H1 (cell line): ENCODE measurements at regions not wholly inside any gene's neighbourhood (a gene's known extent, or its start where the extent isn't known, plus 50 kb on each side); places are given as distances from the start of the nearest gene placed in this dataset.

Experiments
- CTCF ChIA-PET: fragments of 300-600 bp; sonication (Branson Sonifier 250); formaldehyde crosslinking; loops from one replicate; lab custom pipeline; 2021; ENCODE audit not compliant: partially characterized antibody; lab: Charles Lee
- POLR2A ChIA-PET: fragments of 300-600 bp; sonication (Branson Sonifier 250); formaldehyde crosslinking; loops from one replicate; lab custom pipeline; 2021; ENCODE audit warnings: inconsistent platforms; ENCODE audit not compliant: partially characterized antibody; lab: Charles Lee
- DNase-seq, 2 experiments: peaks; one replicate each; pipeline versions ENCODE4 v3.0.0 to v3.0.0-alpha.2; 2010 to 2022; ENCODE audit warnings: low spot score in 2 of 2, low read depth in 1 of 2, mixed read lengths in 1 of 2
- FAIRE-seq: peaks from 2 replicates; lab custom pipeline; 2011; peaks lifted over from hg19 to GRCh38; lab: Jason Lieb, UNC
- H2AFZ ChIP-seq: 2 replicates; pipeline ENCODE4 v1.8.1; 2012; ENCODE audit warnings: low read length, inconsistent platforms
- H2AK5ac ChIP-seq: 2 replicates; pipeline ENCODE4 v1.6.1; 2013; ENCODE audit warnings: low read depth, low read length
- H2BK120ac ChIP-seq: replicated peaks from 2 replicates; pipeline ENCODE3; 2013; ENCODE audit warnings: low read depth, low read length, inconsistent platforms
- H2BK12ac ChIP-seq: 2 replicates; pipeline ENCODE4 v1.6.1; 2013; ENCODE audit warnings: low read depth, low read length
- H2BK15ac ChIP-seq: 2 replicates; pipeline ENCODE4 v1.6.1; 2013; ENCODE audit warnings: low read length
- H2BK20ac ChIP-seq: 2 replicates; pipeline ENCODE4 v1.6.1; 2013; ENCODE audit warnings: low read length
- H2BK5ac ChIP-seq: 2 replicates; pipeline ENCODE4 v1.6.1; 2013; ENCODE audit warnings: low read depth, low read length
- H3K14ac ChIP-seq: 2 replicates; pipeline ENCODE4 v1.6.1; 2013; ENCODE audit warnings: inconsistent platforms; ENCODE audit not compliant: insufficient read length
- H3K18ac ChIP-seq: 2 replicates; pipeline ENCODE4 v1.6.1; 2013; ENCODE audit warnings: low read length; ENCODE audit errors: extremely low read depth
- H3K23ac ChIP-seq: 2 replicates; pipeline ENCODE4 v1.6.1; 2013; ENCODE audit warnings: inconsistent platforms; ENCODE audit not compliant: insufficient read length
- H3K23me2 ChIP-seq: 2 replicates; pipeline ENCODE4 v1.6.1; 2013; ENCODE audit warnings: low read depth, low read length
- H3K27ac ChIP-seq: 2 replicates; pipeline ENCODE4 v1.6.1; 2011; ENCODE audit warnings: low read depth, low read length, inconsistent platforms
- H3K27me3 ChIP-seq, 4 experiments: replicated peaks in 1 of 4; 1 replicate in 1 of 4; 2 replicates in 3 of 4; pipeline versions ENCODE4 v1.6.1 to v1.8.1; 2011 to 2013; ENCODE audit warnings: low read length in 3 of 4, mild to moderate bottlenecking in 3 of 4, inconsistent platforms in 2 of 4, mixed read lengths in 2 of 4, moderate library complexity in 1 of 4; ENCODE audit not compliant: control insufficient read depth in 3 of 4, insufficient read depth in 3 of 4; ENCODE audit errors: extremely low read depth in 1 of 4
- H3K36me3 ChIP-seq, 4 experiments: 2 replicates each; pipeline versions ENCODE4 v1.6.1 to v1.8.1; 2011 to 2013; ENCODE audit warnings: mild to moderate bottlenecking in 4 of 4, low read length in 3 of 4, moderate library complexity in 2 of 4, control low read depth in 1 of 4, inconsistent platforms in 1 of 4; ENCODE audit not compliant: insufficient read depth in 4 of 4, control insufficient read depth in 2 of 4
- H3K4ac ChIP-seq: replicated peaks from 2 replicates; pipeline ENCODE3; 2013; ENCODE audit warnings: low read length, low read depth, mixed read lengths, inconsistent platforms; ENCODE audit not compliant: insufficient read length
- H3K4me1 ChIP-seq, 4 experiments: replicated peaks in 1 of 4; 1 replicate in 1 of 4; 2 replicates in 3 of 4; pipeline versions ENCODE4 v1.6.1 to v1.8.1; 2011 to 2013; ENCODE audit warnings: low read length in 3 of 4, inconsistent platforms in 2 of 4, mixed read lengths in 1 of 4; ENCODE audit not compliant: insufficient read depth in 4 of 4, control insufficient read depth in 3 of 4
- H3K4me2 ChIP-seq, 2 experiments: 2 replicates each; pipeline versions ENCODE4 v1.6.1 to v1.8.1; 2011 to 2013; ENCODE audit warnings: low read depth in 2 of 2, low read length in 2 of 2, control low read depth in 1 of 2, inconsistent platforms in 1 of 2, mild to moderate bottlenecking in 1 of 2; ENCODE audit not compliant: insufficient read depth in 1 of 2
- H3K4me3 ChIP-seq, 4 experiments: fragments of 200-600, 300-600 bp in 1 of 4; sonication (generic), shearing (Covaris generic), sonication (Bioruptor Twin) in 1 of 4; 2 replicates each; pipeline versions ENCODE4 v1.5.1 to v1.8.1; 2011 to 2016; ENCODE audit warnings: low read length in 4 of 4, low read depth in 3 of 4, control low read depth in 2 of 4, inconsistent platforms in 2 of 4, mild to moderate bottlenecking in 2 of 4, mixed read lengths in 1 of 4, moderate library complexity in 1 of 4; ENCODE audit not compliant: insufficient read depth in 2 of 4; ENCODE audit errors: extremely low read depth in 1 of 4
- H3K56ac ChIP-seq: replicated peaks from 2 replicates; pipeline ENCODE3; 2013; ENCODE audit warnings: low read depth, mild to moderate bottlenecking, mixed read lengths, low read length, inconsistent platforms; ENCODE audit not compliant: insufficient read length
- H3K79me1 ChIP-seq: 2 replicates; pipeline ENCODE4 v1.6.1; 2013; ENCODE audit warnings: low read depth, low read length, control low read depth
- H3K79me2 ChIP-seq, 2 experiments: 2 replicates each; pipeline versions ENCODE4 v1.6.1 to v1.8.1; 2012 to 2013; ENCODE audit warnings: low read length in 2 of 2, mild to moderate bottlenecking in 2 of 2, inconsistent platforms in 1 of 2; ENCODE audit not compliant: insufficient read depth in 2 of 2, control insufficient read depth in 1 of 2
- H3K9ac ChIP-seq, 4 experiments: replicated peaks in 1 of 4; 1 replicate in 1 of 4; 2 replicates in 3 of 4; pipeline versions ENCODE4 v1.6.1 to v1.8.1; 2011 to 2013; ENCODE audit warnings: low read depth in 3 of 4, low read length in 3 of 4, control low read depth in 2 of 4, mild to moderate bottlenecking in 2 of 4, moderate library complexity in 2 of 4, inconsistent platforms in 1 of 4; ENCODE audit errors: extremely low read depth in 1 of 4
- H3K9me3 ChIP-seq, 2 experiments: 2 replicates each; pipeline versions ENCODE4 v1.6.1 to v1.8.1; 2012 to 2013; ENCODE audit warnings: mild to moderate bottlenecking in 2 of 2, moderate library complexity in 2 of 2, control low read depth in 1 of 2, inconsistent platforms in 1 of 2, low read depth in 1 of 2, low read length in 1 of 2, mixed read lengths in 1 of 2; ENCODE audit not compliant: insufficient read depth in 2 of 2
- H4K20me1 ChIP-seq, 2 experiments: replicated peaks in 1 of 2; 2 replicates each; pipeline versions ENCODE3 to v1.8.1; 2011 to 2013; ENCODE audit warnings: inconsistent platforms in 2 of 2, low read length in 2 of 2, mild to moderate bottlenecking in 1 of 2; ENCODE audit not compliant: insufficient read depth in 2 of 2, control insufficient read depth in 1 of 2
- H4K5ac ChIP-seq: 2 replicates; pipeline ENCODE4 v1.6.1; 2013; ENCODE audit warnings: low read length, low read depth, mixed read lengths, inconsistent platforms; ENCODE audit not compliant: insufficient read length
- H4K8ac ChIP-seq: 2 replicates; pipeline ENCODE4 v1.8.0; 2013; ENCODE audit warnings: mild to moderate bottlenecking, moderate library complexity, low read length, inconsistent platforms; ENCODE audit not compliant: insufficient read depth; ENCODE audit errors: extremely low read depth
- H4K91ac ChIP-seq: replicated peaks from 2 replicates; pipeline ENCODE3; 2013; ENCODE audit warnings: low read length, mixed read lengths, inconsistent platforms; ENCODE audit not compliant: insufficient read length
- BACH1 ChIP-seq: IDR thresholded peaks from 2 replicates; pipeline ENCODE4 v1.6.1; 2012; ENCODE audit warnings: low read length, improper control_type of control experiment
- CREB1 ChIP-seq: IDR thresholded peaks from 2 replicates; pipeline ENCODE4 v1.6.1; 2012; ENCODE audit warnings: inconsistent platforms
- EP300 ChIP-seq, 2 experiments: IDR thresholded peaks; 1 replicate in 1 of 2; 2 replicates in 1 of 2; pipeline ENCODE4 v1.6.1; 2011 to 2012; ENCODE audit warnings: low read depth in 2 of 2, low read length in 2 of 2, mild to moderate bottlenecking in 2 of 2, borderline replicate concordance in 1 of 2, inconsistent platforms in 1 of 2, moderate library complexity in 1 of 2
- GTF2F1 ChIP-seq: IDR thresholded peaks from 2 replicates; pipeline ENCODE4 v1.6.1; 2012; ENCODE audit warnings: low read depth, low read length, improper control_type of control experiment, borderline replicate concordance
- HDAC2 ChIP-seq, 2 experiments: fragments of 300-600 bp in 1 of 2; sonication (generic) in 1 of 2; IDR thresholded peaks; 2 replicates each; pipeline ENCODE4 v1.6.1; 2011 to 2012; ENCODE audit warnings: low read depth in 2 of 2, low read length in 2 of 2, mild to moderate bottlenecking in 2 of 2, moderate library complexity in 2 of 2, borderline replicate concordance in 1 of 2, inconsistent platforms in 1 of 2
- JUN ChIP-seq: IDR thresholded peaks from 2 replicates; pipeline ENCODE4 v1.6.1; 2011; ENCODE audit warnings: low read depth, mild to moderate bottlenecking, improper control_type of control experiment, low read length
- MAFK ChIP-seq: IDR thresholded peaks from 2 replicates; pipeline ENCODE4 v1.6.1; 2012; ENCODE audit warnings: low read depth, mild to moderate bottlenecking, improper control_type of control experiment, low read length
- POU5F1 ChIP-seq: IDR thresholded peaks from 2 replicates; pipeline ENCODE4 v1.6.1; 2011; ENCODE audit warnings: low read depth, mild to moderate bottlenecking, low read length, moderate library complexity
- RFX5 ChIP-seq: IDR thresholded peaks from 2 replicates; pipeline ENCODE4 v1.6.1; 2011; ENCODE audit warnings: low read depth, low read length, improper control_type of control experiment, borderline replicate concordance
- SP2 ChIP-seq: IDR thresholded peaks from 2 replicates; pipeline ENCODE4 v1.6.1; 2012; ENCODE audit warnings: mild to moderate bottlenecking, low read length, inconsistent platforms
- SRF ChIP-seq: IDR thresholded peaks from 2 replicates; pipeline ENCODE4 v1.6.1; 2011; ENCODE audit warnings: mild to moderate bottlenecking, low read depth, low read length, moderate library complexity
- TBP ChIP-seq: IDR thresholded peaks from 2 replicates; pipeline ENCODE4 v1.6.1; 2011; ENCODE audit warnings: low read depth, low read length, improper control_type of control experiment
- WGBS, 2 experiments: shearing (Covaris generic) in 1 of 2; methylation state at CpG; one replicate each; pipeline versions ENCODE4 v1.1.6 to v1.1.7; 2013 to 2015; ENCODE audit warnings: low lambda C conversion rate in 2 of 2, mixed read lengths in 2 of 2, inconsistent platforms in 1 of 2, low coverage in 1 of 2, missing lambda C conversion rate in 1 of 2; ENCODE audit not compliant: insufficient replicate concordance in 2 of 2, insufficient coverage in 1 of 2, insufficient read length in 1 of 2; ENCODE audit errors: extremely low coverage in 1 of 2, missing lambda C conversion rate in 1 of 2; 5-methylcytosine and 5-hydroxymethylcytosine counted together
- TF ChIP-seq, protein P1 (sequence below): IDR thresholded peaks from 2 replicates; pipeline ENCODE4 v1.6.1; 2011; ENCODE audit warnings: low read length, improper control_type of control experiment
- TF ChIP-seq, protein P2 (sequence below): IDR thresholded peaks from 2 replicates; pipeline ENCODE4 v1.6.1; 2012; ENCODE audit warnings: inconsistent platforms

DNA sequence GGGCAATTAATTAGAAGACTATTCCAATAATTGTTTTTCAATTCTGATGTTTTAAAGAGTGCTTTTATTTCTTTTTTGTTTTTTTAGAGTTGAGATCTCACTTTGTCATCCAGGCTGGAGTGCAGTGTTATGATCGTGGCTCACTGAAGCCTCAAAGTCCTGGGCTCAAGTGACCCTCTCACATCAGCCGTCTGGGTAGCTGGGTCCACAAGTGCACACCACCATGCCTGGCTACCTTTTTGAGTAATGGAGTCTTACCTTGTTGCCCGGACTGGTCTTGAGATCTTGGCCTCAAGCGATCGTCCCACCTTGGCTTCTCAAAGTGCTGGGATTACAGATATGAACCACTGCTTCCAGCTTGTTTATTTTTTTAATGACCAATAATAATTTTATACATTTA lies 207.8 kb downstream of the NDFIP2 start:
- Histone ChIP-seq H3K79me2 (no peaks in the 10 kb centered on the region), H2BK5ac (no peak overlapping the region), H4K20me1 (no peaks in the 10 kb centered on the region), H2BK15ac (no peak overlapping the region), H3K23me2 (no peaks in the 10 kb centered on the region), H3K23ac (no peak overlapping the region), H3K27me3 (no peaks in the 10 kb centered on the region), H2AK5ac (no peak overlapping the region), H3K56ac (no peak overlapping the region), H4K5ac (no peak overlapping the region), H2BK20ac (no peak overlapping the region), H4K8ac (no peak overlapping the region), H3K9ac (no peak overlapping the region), H3K14ac (no peak overlapping the region), H3K4me1 (no peaks in the 10 kb centered on the region), H3K4me2 (no peak overlapping the region), H2BK12ac (no peak overlapping the region), H3K36me3 (no peaks in the 10 kb centered on the region), H3K79me1 (no peaks in the 10 kb centered on the region), H3K9me3 (no peaks in the 10 kb centered on the region), H3K4me3 (no peak overlapping the region), H3K18ac (no peak overlapping the region), H3K4ac (no peak overlapping the region), H2AFZ (no peak overlapping the region), H3K27ac (no peak overlapping the region), H4K91ac (no peak overlapping the region), H2BK120ac (no peak overlapping the region)
- POLR2A ChIA-PET: no interaction called here
- no peak for FAIRE-seq
- CTCF ChIA-PET: interaction anchor here (0.6 to 1.3 kb wide), 3 partner anchors 10 to 1058 kb away, joined by 3 to 4 read pairs (median 3); no protein-coding TSS in a partner anchor
- no peak for DNase-seq
- 88% methylated on average over 5 of the region's 5 CpGs; no CpG with 5 or more reads in 1 of the 2 experiments for WGBS, 2 experiments
- TF ChIP-seq, protein P1, sequence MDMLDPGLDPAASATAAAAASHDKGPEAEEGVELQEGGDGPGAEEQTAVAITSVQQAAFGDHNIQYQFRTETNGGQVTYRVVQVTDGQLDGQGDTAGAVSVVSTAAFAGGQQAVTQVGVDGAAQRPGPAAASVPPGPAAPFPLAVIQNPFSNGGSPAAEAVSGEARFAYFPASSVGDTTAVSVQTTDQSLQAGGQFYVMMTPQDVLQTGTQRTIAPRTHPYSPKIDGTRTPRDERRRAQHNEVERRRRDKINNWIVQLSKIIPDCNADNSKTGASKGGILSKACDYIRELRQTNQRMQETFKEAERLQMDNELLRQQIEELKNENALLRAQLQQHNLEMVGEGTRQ: no peak
- TF ChIP-seq TBP (no peak), JUN (no peak), HDAC2 (IDR thresholded peaks at IDR 0.05; ENCODE audit: borderline replicate concordance in 1 of 2, low read depth in 2 of 2, low read length in 2 of 2) (no peak), CREB1 (no peak), MAFK (no peak), RFX5 (no peak), EP300 (IDR thresholded peaks at IDR 0.05; ENCODE audit: borderline replicate concordance in 1 of 2, low read depth in 2 of 2, low read length in 2 of 2) (no peak), POU5F1 (no peak), SRF (no peak), GTF2F1 (no peak), BACH1 (no peak), SP2 (no peak)
- TF ChIP-seq, protein P2, sequence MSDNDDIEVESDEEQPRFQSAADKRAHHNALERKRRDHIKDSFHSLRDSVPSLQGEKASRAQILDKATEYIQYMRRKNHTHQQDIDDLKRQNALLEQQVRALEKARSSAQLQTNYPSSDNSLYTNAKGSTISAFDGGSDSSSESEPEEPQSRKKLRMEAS: no peak
